ENCODE measurements at regions not wholly inside any gene's neighbourhood (a gene's known extent, or its start where the extent isn't known, plus 50 kb on each side); places are given as distances from the start of the nearest gene placed in this dataset.
A peak's percentile ranks its signal among the peaks of the same experiment; 100 is the strongest.
"Not testable (repeated sequence)": the region's sequence is repeated elsewhere in the genome, so short reads cannot be mapped to it uniquely, and the experiment has no call there.

- no peak for DNase-seq (ENCODE audit: low read depth in 2 of 2)
Measured at GRCh38 chr11:103730131-103730940, 306.1 kb upstream of the DDI1 start.

DNA sequence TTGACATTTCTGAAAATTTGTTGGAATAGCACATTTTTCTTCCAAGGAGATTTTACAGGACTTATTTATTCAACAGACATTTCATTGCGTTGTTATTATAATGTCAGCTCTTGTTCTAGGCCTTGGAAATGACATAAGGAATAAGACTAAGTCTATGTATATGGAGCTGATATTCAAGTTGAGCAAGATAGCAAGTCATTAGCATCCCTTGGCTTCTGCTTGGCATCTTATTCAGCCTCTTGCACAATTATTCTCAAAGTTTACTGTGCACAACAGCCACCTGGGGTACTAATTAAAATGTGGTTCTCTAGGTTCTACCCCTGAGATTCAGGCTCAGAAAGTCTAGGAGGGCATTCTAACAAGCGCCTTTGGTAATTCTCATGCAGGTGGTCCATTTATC, 304.8 kb upstream of the DDI1 start:
- DNase-seq (ENCODE audit: low read depth in 2 of 2) = no peak

DNA sequence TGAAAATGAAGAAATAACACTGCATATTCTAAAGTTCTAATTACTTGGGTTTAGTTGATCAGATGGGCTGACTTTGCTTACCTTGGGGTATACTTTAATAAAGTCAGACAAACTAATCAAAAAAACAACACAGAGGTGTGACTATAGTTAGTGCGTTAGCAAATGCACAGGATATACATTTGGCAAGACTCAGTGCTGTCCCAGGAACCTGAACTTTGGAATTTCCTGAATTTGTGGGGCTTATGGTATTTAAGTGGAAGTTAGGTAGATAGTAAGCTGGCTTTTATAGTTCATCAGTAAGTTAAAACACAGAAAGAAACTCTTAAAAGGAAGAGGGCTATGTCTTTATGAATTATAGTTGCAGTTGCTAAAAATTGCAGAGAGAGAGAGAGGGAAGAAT, 302.6 kb upstream of the DDI1 start:
- no peak for DNase-seq (ENCODE audit: low read depth in 2 of 2)

DNA sequence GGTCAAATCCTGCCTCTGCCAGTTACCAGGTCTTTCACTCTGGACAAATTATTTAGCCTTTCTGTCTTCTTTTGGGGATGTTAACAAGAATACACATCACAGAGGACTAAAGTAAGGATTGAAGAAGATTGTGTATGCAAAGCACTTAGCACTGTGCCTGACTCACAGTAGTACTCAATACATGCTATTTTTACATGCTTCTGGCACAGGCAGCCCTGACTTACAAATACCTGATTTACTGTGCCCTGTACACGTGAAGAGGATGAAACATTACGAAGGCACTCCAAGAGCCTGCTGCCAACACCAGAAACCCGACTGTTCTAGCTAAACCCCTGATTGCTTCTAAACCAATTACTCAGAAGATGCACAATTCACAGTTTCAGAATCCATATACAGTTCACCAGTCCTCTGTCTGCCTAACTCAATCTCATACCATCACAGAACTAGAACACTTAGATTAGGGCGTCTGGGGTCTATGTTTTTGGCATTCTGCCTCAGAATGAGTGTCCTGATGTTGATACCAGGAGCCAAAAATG, 300.9 kb upstream of the DDI1 start:
- DNase-seq (ENCODE audit: low read depth in 2 of 2) = no peak

GRCh38 chr11:103736315-103737036, 300.0 kb upstream of the DDI1 start:
- no peak for DNase-seq (ENCODE audit: low read depth in 2 of 2)

DNA sequence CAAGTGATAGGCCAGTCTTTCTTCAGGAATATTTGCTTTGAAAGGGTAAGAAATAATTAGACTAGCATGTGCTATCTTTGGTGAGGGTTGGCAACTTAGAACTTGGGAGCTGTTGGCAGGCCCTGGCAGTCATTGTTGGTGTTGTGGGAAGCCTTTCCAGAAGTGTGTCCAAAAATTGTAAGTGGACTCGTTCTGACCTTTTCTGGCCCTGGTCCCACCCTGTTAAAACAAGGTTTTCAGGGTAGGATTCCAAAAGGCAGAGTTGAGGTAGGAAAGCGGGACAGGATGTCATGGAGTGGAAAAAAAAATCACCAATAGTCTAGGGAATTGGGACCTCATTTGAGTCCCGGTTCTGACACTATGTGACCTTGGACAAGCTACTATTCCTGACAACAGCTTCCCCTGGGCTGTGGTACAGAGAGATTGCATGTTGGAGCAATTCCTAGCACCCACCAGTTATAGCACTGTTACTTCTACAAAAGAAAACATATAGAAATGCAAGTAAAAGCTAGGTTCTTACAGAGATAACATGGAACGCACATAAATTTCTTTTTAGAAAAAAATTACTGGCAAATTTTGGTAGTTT, 299.3 kb upstream of the DDI1 start:
- DNase-seq (ENCODE audit: low read depth in 2 of 2) = no peak

DNA sequence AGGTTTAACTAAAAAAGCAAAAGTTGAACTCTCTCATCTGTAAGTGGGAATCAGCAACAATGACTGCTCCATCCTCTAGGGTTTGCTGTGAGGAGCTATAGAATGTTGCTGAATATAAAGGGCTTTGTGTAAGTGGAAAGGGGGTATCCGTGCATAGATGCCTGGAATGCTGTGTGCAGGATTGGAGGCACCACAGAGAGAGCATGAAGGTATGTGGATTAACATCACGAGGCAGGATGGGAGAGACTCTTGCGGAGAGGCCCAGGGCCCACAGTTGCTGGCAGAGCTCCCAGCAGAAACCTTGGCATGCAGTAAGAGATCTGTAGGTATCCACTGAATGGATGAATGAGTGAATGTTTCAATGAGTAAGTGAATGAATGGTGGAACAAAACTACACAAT, 298.7 kb upstream of the DDI1 start:
- no peak for DNase-seq (ENCODE audit: low read depth in 2 of 2)

DNA sequence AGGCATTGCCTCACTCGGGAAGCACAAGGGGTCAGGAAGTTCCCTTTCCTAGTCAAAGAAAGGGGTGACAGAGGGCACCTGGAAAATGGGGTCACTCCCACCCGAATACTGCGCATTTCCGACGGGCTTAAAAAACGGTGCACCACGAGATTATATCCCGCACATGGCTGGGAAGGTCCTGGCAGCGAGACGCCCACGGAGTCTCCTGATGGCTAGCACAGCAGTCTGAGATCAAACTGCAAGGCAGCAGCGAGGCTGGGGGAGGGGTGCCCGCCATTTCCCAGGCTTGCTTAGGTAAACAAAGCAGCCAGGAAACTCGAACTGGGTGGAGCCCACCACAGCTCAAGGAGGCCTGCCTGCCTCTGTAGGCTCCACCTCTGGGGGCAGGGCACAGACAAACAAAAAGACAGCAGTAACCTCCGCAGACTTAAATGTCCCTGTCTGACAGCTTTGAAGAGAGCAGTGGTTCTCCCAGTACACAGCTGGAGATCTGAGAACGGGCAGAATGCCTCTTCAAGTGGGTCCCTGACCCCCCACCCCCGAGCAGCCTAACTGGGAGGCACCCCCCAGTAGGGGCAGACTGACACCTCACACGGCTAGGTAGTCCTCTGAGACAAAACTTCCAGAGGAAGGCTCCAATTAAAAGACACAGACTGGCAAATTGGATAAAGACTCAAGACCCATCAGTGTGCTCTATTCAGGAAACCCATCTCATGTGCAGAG, 297.2 kb upstream of the DDI1 start:
- not testable (repeated sequence) for DNase-seq (ENCODE audit: low read depth in 2 of 2)

DNA sequence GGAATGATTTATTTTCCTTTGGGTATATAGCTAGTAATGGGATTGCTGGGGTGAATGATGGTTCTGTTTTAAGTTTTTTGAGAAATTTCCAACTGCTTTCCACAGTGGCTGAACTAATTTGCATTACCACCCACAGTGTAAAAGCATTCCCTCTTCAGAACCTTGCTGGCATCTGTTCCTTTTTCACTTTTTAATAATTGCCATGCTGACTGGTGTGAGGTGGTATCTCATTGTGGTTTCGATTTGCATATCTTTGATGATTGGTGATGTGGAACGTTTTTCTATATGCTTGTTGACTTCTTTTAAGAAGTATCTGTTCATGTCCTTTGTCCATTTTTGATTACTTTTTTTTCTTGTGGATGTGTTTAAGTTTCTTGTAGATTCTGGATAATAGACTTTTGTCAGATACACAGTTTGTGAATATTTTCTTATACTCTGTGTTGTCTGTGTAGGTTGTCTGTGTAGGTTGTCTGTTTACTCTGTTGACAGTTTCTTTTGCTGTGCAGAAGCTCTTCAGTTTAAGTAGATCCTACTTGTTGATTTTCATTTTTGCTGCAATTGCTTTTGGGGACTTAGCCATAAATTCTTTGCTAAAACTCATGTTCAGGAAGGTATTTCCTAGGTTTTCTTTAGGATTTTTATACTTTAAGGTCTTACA, 291.8 kb upstream of the DDI1 start:
- no peak for DNase-seq (ENCODE audit: low read depth in 2 of 2)

DNA sequence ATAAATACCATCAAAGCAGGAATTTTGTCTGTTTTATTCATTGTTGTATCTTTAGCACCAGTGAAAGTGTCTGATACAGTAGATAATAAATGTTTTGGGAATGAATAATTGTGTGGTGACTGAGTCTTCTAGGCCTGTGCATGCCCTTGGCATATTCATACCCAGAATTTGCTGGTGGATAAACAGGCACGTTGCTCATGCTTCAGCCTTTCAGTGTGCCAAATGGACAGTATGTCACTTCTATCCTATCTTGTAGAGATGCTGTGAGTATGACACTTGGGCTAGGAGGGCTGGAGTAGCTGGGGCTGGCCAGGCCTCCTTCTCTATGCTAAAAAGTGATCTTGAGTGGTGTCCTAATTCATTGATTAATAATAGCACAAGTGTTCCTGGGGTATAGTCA, 287.3 kb upstream of the DDI1 start:
- DNase-seq (ENCODE audit: low read depth in 2 of 2) = no peak

DNA sequence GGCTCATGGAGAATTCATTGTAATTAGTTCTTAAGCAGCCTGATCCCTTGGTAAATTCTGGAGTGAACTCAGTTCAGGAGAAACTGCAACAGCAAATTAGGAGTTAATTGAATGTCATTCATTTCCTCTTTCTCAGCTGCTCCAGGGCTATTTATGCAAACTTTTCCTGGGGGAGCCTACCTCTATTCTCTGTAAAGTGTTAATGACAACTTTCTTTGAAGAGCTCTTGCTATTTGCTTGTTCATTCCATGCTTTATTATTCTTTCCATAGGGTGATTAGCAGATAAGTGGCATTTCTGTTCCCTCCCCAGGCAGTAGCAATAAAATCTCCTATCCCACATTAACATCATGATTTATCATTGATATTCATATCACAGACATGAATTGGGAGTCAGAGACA, 267.6 kb upstream of the DDI1 start:
- DNase-seq (ENCODE audit: low read depth in 2 of 2) = no peak

DNA sequence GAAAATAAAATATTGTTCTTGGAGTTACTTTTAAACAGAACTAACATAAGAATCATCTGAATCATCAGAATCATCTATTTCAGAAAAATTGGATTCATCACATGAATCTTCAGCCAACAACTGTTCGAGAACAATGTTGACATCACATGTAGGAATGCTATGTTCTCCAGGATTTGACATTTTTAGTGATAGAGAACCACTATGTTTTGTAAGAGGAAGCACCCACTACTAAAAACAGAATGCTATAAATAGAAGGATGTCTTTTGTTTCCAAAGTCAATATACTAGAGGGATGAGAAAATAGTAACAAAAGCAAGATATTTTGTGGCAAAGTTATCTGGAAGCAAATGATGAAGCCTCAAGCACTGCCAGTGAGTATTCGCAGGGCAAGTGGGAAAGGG, 263.4 kb upstream of the DDI1 start:
- no peak for DNase-seq (ENCODE audit: low read depth in 2 of 2)

DNA sequence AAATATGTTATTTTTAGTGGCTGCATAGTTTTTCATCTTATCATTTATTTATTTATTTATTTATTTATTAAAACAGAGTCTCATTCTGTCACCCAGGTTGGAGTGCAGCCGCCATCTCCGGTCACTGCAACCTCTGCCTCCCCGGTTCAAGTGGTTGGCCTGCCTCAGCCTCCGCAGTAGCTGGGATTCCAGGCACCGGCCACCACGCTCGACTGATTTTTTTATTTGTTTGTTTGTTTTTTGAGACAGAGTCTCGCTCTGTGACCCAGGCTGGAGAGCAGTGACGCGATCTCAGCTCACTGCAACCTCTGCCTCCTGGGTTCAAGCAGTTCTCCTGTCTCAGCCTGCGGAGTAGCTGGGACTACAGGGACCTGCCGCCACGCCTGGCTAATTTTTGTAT, 262.9 kb upstream of the DDI1 start:
- DNase-seq (ENCODE audit: low read depth in 2 of 2) = no peak

- no peak for DNase-seq (ENCODE audit: low read depth in 2 of 2)
Measured at GRCh38 chr11:103779054-103779453, 257.4 kb upstream of the DDI1 start.

DNA sequence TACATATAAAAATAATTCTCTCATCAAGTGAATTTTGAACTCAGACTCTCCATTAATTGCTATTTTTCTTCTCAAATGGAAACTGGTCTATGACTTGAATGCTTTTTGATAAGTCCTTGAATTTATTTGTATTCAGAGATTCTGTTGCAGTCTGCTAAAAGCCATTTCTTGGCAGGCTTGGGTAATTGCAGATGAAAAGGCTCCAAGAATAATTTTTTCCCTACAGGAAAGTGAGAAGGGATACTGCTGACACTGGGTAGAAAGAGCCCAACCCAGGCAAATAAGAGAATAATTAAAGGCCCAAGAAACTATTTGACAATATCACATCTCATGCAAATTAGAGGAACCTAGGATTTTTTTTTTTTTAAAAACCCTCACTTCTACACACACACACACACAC, 246.5 kb upstream of the DDI1 start:
- DNase-seq (ENCODE audit: low read depth in 2 of 2) = no peak

DNA sequence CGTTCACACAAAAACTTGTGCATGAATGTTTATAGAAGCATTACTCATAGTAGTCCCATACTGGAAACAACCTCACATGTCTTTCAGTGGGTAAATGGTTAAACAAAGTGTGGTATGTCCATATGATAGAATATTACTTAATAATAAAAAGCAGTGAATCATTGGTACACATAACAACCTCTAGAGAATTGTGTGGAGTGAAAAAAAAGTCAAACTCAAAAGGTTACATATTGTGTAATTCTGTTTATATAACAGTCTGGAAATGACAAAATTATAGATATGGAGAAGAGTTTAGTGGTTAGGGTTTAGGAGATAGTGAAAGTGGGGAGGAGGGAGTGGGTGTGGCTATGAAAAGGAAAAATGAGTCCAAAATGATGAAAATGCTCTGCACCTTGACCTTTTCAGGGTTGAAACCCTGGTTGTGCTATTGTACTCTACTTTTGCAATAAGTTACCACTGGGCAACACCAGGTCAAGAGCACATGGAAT, 243.4 kb upstream of the DDI1 start:
- no peak for DNase-seq (ENCODE audit: low read depth in 2 of 2)

DNA sequence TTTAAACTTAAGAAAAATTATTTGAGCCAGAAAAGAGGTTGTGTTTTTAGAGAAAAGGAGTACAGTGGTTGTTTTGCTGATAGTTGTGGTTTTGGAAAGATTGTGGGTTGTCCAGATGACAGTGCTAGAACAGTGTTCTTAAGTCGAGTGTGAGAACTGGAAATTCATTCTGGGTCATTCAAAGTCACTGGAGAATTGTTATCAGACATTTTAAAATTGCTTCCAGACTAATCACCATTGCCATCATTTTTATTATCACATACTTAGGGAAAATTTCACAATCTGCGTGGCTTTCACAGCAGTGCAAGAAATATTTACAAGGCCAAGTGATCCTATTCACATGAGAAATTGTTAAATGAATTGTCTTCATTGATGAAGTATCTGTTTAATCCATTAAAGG, 242.2 kb upstream of the DDI1 start:
- DNase-seq (ENCODE audit: low read depth in 2 of 2) = no peak

DNA sequence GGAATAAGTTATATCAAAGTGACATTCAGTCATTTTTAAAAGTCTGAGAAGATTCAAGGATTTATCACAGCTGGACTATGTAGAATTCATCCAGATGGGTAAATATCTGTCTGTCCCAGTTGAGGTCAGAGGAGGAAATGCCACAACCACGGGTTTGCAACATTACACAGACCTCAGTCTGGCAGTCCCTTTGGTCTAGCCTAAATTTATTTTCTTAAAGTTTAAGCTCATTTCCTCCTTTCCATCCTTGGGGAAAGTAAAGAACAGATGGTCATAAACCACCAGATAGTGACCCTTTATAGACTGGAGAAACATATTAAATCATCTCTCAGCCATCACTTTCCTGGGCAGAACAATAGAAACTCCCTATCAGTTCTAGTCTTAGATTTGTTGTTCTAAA, 238.4 kb upstream of the DDI1 start:
- DNase-seq (ENCODE audit: low read depth in 2 of 2) = peak in 1 of 2 donors; percentile 58

GRCh38 chr11:103798446-103798845, 238.0 kb upstream of the DDI1 start:
- DNase-seq (ENCODE audit: low read depth in 2 of 2) = no peak

- peak; percentile 18 to 49 for DNase-seq (ENCODE audit: low read depth in 2 of 2)
Measured at GRCh38 chr11:103800406-103801114, 235.9 kb upstream of the DDI1 start.

DNA sequence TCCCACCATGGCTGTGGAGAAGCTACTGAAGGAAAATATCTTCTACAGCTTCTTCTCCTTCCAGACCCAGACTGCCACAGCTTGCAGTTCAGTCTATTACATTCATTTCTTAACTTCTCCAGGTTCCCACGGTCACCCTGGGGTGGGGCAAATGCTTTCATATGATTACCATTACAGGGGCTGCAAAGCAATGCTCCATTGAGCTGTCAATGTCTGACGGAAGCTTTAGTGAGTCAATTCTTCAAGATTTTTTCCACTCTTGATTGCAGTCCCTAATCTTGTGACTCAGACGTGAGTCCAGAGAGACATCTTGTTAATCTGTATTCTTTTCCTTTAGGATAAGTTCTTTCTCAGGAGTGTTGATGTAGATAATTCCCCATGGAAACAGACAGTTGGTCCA, 233.4 kb upstream of the DDI1 start:
- DNase-seq (ENCODE audit: low read depth in 2 of 2) = no peak

Measured in dermis microvascular lymphatic vessel endothelial cell (primary cell).